HG02840 (cell line): ENCODE measurements at regions not wholly inside any gene's neighbourhood (a gene's known extent, or its start where the extent isn't known, plus 50 kb on each side); places are given as distances from the start of the nearest gene placed in this dataset.
"Not testable (repeated sequence)": the region's sequence is repeated elsewhere in the genome, so short reads cannot be mapped to it uniquely, and the experiment has no call there.

Experiments
- ATAC-seq: cut with Tn5 transposase; IDR thresholded peaks from one replicate; pipeline ENCODE4 v1.9.1; 2021; ENCODE audit warnings: mild to moderate bottlenecking, moderate library complexity, moderate number of reproducible peaks; ENCODE audit not compliant: unreplicated experiment, low FRiP score

- ATAC-seq: no peak
Observed at GRCh38 chr11:130526846-130527245, 78.4 kb downstream of the ADAMTS15 start.

- no peak for ATAC-seq
Observed at GRCh38 chr11:130527636-130528297, 79.3 kb downstream of the ADAMTS15 start.

GRCh38 chr11:130528298-130529261 is 80.1 kb downstream of the ADAMTS15 start:
- ATAC-seq: no peak

GRCh38 chr11:130529366-130529765 is 80.9 kb downstream of the ADAMTS15 start:
- ATAC-seq: no peak

GRCh38 chr11:130531061-130531460 is 82.6 kb downstream of the ADAMTS15 start:
- ATAC-seq: no peak

- ATAC-seq: no peak
Observed at GRCh38 chr11:130533113-130533798, 84.8 kb downstream of the ADAMTS15 start.

- ATAC-seq: no peak
Observed at GRCh38 chr11:130533871-130534270, 85.4 kb downstream of the ADAMTS15 start.

GRCh38 chr11:130534551-130534950 is 86.1 kb downstream of the ADAMTS15 start:
- ATAC-seq: no peak

- no peak for ATAC-seq
Observed at GRCh38 chr11:130535520-130535919, 87.1 kb downstream of the ADAMTS15 start.

- ATAC-seq: no peak
Observed at GRCh38 chr11:130536106-130537040, 87.9 kb downstream of the ADAMTS15 start.

- ATAC-seq: not testable (repeated sequence)
Observed at GRCh38 chr11:130539680-130540079, 91.2 kb downstream of the ADAMTS15 start.

- ATAC-seq: no peak
Observed at GRCh38 chr11:130544266-130544665, 95.8 kb downstream of the ADAMTS15 start.

- no peak for ATAC-seq
Observed at GRCh38 chr11:130545449-130546072, 97.1 kb downstream of the ADAMTS15 start.

- ATAC-seq: no peak
Observed at GRCh38 chr11:130546438-130546837, 98.0 kb downstream of the ADAMTS15 start.

- ATAC-seq: no peak
Observed at GRCh38 chr11:130546901-130547694, 98.7 kb downstream of the ADAMTS15 start.

GRCh38 chr11:130547761-130548490 is 99.5 kb downstream of the ADAMTS15 start:
- ATAC-seq: no peak

GRCh38 chr11:130548491-130548833 is 100.0 kb downstream of the ADAMTS15 start:
- ATAC-seq: no peak

- no peak for ATAC-seq
Observed at GRCh38 chr11:130549393-130549999, 101.1 kb downstream of the ADAMTS15 start.
